DMS114 treated with DMSO at 0.1 percent for 48 hours (cell line): ENCODE measurements at regions not wholly inside any gene's neighbourhood (a gene's known extent, or its start where the extent isn't known, plus 50 kb on each side); places are given as distances from the start of the nearest gene placed in this dataset.
"Not testable (repeated sequence)": the region's sequence is repeated elsewhere in the genome, so short reads cannot be mapped to it uniquely, and the experiment has no call there.

Experiments used
- DNase-seq: peaks from one replicate; lab custom pipeline; 2025; ENCODE audit not compliant: unreplicated experiment; lab: John Stamatoyannopoulos, UW

DNA sequence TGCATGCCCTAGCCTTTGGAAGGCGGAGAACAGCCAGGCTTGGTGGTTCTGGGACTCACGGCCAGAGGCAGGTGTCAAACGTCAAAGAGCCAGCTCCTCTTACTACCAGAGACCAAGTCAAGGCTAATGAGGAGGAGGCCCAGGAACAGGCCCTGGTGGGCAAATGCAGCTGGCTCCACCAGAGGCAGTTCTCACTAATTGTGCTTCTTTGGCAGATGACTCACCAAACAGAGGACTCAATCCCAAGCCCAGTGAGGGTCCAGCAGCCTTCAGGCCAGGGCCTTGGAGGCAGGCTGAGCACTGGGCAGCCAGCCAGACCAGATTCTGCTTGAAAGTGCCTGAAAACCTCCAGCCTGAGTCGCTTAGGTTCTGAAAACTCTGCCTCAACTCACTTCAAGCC, 336.5 kb upstream of the CDH5 start:
- no peak for DNase-seq

DNA sequence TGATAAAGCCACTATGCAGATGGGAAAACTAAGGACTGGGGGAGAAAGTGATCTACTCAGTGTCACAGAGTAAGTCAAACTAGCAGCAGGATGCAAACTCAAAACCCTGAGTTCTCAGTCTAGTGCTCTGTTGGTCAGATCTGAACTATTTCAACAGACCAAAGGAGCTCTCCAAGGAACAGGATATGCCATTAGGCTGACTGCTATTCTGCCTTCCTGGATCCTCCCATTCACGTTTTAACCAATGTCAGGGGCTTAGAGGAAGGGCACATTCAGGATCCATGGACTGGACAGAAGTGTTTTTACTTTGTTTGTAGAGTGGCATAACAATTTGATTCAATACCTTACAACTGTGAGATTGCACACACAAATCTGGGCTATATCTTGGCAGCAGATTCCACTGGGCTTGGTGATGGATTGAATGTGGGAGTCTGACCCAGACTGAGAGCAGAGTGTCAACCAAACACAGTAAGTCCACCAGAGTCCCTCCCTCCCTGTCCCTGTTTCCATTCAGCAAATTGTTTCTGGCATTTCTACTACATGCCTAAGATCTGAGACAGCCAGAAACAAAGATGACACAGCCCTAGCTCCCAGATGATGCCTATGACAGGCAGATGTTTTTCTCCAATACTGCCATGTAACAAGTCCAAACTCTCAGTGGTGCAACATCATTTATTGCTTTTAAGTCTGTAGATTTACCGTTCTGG, 337.8 kb upstream of the CDH5 start:
- no peak for DNase-seq

DNA sequence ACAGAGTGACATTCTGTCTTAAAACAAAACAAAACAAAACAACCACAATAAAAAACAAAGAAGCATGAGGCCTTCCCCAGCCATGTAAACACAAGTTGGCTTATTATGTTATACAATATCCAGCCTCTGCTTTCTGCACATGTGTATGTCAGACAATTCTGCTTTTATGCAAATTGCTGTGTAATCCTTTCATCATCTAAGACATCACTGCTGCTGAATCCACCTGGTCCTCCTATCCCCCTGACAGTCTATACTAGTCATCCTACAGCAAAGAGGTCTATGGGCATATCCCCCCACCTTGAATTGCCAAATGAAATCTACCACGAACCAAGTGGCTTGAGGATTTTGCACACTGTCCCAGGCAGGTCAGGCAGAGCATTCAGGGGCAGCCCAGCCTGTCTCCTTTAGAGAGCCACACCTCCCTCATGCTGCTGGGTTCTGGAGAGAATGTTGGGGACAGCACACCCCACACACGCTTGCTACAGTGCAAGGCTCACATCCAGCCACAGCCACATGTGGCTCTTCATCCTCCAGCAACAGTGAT, 339.6 kb upstream of the CDH5 start:
- no peak for DNase-seq

DNA sequence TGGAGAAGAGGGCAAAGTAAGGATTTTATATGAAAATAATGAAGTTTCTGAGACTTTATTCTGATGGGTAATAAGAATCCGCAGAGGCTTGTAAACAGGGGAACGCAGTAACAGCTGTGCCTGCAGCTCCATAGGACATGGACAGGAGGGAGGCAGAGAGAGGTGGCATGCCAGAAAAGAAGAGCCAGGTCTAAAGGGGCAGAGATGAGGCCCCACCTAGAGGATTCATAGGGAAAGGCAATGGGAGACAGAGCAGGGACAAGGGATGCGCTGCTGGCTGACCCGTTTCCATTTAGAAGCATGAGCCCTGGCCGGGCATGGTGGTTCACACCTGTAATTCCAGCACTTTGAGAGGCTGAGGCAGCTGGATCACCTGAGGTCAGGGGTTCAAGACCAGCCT, 340.3 kb upstream of the CDH5 start:
- DNase-seq = no peak

DNA sequence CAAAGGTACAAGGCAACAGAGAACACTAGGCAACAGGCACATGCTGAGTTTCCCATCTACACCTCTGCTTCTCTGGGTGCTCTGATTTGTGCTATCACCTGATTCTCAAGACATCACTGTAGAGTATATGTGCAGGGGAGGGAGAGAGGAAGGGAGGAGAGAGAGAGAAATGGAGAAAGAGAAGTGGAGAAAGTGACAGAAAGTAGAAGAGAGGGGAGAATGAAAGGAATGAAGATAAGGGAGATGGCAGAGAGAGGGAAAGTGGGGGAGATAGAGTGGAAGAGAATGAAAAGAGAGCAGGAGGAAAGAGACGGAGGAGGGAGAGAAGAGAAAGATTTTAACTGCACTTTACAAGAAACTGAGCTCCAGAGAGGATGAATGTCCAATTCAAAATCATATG, 340.7 kb upstream of the CDH5 start:
- no peak for DNase-seq

DNA sequence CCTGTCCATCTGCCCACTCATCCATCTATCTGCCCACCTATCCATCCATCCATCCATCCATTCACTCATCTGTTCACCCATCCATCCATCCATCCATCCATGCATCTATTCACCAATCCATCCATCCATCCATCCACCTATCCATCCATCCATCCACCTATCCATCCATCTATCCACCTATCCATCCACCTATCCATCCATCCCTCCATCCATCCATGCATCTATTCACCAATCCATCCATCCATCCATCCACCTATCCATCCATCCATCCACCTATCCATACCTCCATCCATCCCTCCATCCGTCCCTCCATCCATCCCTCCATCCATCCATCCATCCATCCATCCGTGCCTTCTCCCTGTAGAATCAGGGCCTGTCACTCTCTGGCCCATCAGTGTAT, 341.9 kb upstream of the CDH5 start:
- DNase-seq = not testable (repeated sequence)

DNA sequence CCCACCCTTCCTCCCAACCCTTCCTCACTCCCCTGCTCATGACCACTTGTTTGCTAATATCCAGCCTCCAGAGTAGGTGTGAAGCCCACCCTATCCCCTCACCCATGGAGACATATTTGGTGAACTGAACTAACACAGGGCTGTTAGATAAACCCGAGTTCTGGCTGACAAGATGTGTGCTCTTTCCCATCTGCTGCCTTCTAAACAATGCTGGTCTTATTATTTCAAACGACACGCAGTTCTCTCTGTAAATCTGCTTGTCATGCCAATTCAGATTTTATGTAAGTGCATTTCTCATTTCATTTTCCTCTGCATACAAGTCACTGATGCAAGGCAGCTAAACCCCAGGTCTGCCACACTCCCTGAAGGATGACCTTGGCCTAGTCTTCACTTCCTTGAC, 343.0 kb upstream of the CDH5 start:
- DNase-seq = no peak

DNA sequence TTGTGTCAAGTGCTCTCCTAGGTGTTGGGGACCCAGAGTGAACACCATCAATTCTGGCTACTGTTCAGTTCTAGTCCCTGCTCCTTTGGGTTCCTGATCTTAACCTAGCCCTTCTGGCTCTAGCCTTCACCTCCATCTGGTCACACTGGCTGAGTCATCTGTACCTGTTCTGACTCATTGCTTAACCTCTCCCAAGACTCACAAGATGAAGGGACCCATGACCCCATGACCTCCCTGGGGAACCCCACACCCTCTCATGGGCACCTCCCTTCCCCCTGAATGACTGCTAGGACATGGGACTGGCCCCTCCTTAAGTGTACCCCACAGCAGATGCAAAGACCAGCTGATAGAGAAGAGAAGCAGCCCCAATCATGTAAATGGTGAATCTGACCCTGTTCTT, 345.8 kb upstream of the CDH5 start:
- DNase-seq = no peak

DNA sequence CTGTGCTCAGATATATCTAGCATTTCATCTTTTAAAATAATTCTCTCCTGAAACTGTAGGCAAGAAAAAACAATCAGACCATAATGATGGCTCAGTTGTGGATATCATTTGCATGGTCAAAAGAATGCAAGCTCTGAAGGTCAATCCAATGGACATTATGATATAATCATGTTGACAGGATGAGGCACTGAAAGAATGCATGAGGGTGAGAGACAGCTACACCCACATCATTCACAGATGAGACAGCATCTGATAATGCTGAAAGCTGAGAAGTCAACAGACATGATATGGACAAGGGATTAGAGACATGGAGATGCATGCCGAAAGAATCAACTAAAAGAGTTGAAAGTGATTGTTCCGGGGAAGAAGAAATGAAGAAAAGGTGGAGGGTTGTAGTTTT, 346.4 kb upstream of the CDH5 start:
- DNase-seq = no peak

DNA sequence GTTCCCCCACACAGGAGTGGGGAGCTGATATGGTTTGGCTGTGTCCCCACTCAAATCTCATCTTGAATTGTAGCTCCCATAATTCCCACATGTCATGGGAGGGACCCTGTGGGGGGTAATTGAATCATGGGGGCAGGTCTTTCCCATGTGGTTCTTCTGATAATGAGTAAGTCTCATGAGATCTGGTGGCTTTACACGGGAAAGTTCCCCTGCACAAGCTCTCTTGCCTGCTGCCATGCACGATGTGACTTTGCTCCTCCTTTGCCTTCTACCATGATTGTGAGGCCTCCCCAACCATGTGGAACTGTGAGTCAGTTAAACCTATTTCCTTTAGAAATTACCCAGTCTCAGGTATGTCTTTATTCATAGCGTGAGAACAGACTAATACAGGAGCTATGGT, 347.0 kb upstream of the CDH5 start:
- not testable (repeated sequence) for DNase-seq

DNA sequence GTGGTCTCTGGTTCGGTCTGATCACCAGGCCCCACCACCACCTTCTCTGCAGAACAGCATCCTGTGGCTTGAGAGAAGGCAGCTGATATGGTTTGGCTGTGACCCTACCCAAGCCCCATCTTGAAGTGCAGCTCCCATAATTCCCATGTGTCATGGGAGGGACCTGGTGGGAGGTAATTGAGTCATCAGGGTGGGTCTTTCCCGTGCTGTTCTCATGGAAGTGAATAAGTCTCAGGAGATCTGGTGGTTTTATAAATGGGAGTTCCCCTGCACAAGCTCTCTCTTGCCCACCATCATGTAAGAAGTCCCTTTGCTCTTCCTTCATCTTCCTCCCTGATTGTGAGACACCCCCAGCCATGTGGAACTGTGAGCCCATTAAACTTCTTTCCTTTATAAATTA, 352.3 kb upstream of the CDH5 start:
- DNase-seq = no peak

DNA sequence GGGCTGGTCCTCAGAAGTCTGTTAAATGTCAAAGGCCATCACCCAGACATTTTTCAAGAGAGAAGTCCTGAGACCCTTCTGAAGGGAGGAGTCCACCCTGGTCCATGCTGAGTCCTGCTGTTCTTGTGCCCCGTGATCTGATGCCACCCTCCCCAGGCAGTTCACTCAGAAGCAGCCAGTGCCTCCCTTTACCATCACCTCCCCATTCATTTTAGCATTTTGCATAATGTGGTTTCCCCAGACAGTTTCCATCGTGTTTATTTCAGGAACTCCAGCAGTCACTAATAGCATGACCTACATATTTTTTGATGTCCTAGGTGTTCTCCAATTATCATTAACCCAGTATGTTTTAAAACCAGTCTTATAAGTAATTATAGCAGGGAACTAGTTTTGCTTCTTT, 353.0 kb upstream of the CDH5 start:
- no peak for DNase-seq

DNA sequence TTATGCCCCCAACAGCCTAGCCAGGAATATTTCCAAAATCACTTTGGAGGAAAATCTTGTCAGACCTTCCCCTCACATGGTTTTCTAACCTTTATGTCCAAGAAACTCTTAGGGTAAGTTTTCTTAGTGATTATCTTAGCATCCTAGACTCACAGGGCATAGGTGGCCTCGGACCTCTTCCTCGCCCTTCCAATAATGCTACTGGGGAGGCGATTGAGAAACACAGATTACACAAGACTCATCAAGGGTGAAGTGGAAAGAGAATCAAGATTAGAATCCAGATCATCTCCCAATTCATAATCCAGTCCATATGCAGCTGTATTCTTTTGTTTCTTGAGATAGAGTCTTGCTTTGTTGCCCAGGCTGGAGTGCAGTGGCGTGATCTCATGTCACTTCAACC, 358.4 kb upstream of the CDH5 start:
- DNase-seq = no peak

DNA sequence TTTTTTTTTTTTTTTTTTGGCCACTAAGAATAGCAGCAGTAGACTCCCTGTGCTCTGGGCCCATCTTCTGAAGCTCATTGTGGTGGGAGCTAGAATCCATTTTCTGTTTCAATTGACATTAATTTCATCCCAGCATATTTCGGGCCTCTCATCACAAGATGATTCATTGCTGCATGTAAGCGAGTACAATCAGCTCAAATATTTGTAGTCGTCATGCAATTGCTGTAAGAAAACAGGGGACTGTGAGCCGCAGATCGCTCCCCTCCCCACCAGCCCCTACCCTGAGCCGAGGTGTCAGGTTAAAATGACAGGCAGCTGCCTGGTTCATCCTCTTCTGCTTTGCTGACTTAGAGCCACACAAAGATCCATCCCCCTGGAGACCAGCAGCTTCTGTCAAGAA, 358.8 kb upstream of the CDH5 start:
- no peak for DNase-seq

DNA sequence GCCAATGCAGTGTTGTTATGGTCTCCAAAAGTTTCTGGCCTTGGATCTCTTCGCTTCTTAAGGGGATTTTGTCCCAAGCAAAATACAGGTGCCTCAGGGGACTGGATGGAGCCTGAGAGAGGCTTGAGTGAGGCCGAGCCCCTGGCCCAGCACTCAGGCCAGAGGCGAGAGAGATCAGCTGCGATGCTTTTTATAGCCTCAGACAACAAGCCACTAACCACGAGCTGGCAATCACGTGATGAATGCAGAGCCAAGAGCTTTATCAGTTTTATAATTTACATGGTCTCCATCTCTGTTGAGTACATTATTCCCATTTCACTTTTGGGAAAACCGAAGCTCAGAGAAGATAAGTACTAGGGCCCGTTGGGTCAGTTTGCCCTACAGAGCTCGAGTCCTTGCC, 360.0 kb upstream of the CDH5 start:
- DNase-seq = no peak

DNA sequence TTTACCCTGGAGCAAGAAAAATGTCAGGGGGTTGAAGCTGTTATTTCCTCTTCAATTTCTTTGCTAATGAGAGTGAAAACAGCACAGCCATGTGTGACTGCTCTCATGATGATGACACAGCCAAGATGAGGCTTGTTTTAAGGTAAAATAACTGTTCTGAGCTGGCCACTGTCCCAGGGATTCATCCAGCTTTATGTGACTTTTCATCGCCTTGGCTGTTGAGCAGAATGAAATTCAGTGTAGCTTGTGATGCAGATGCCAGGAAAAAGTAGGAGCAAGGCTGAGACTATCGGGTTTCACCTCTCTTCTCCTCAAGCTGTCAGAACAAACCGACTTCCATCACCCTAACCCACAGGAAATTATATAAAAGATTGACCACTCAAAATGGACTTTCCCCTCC, 361.8 kb upstream of the CDH5 start:
- no peak for DNase-seq

DNA sequence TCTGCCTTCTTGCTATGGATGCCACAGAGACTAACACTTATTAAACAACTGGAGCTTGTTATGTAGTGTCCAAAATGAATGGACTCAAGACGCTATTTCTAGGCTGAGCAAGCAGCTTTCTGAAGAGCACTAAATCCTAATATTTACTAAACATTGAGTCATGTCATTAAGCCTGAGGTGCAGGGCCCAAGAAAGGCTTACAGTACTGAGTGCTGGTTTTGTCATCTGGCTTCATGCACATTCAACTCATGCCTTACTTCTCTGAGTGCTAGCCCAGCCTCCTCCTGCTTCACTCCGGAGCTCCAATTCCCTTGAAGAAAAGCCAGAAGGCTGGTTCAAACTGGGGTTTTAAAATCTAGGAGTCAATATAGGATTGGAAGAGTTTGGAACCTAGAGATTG, 363.3 kb upstream of the CDH5 start:
- DNase-seq = no peak

DNA sequence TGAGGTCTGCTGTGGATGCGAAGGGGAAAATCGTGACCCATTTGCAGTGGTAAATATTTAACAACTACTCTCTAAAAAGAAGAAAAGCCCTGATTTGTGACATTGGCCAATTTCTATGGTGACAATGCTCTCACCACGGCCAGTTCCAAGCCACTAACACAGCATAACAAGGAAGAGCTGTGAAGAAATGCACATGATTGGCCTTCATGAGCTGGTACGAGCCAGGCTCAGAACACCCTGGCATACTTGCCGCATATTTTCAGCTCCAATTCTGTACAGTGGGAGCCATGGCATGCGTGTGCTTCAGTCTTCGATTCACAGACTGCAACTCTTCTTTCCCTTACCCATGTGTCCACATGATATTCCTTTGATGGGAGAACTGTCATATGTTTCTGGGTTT, 363.9 kb upstream of the CDH5 start:
- DNase-seq = no peak

DNA sequence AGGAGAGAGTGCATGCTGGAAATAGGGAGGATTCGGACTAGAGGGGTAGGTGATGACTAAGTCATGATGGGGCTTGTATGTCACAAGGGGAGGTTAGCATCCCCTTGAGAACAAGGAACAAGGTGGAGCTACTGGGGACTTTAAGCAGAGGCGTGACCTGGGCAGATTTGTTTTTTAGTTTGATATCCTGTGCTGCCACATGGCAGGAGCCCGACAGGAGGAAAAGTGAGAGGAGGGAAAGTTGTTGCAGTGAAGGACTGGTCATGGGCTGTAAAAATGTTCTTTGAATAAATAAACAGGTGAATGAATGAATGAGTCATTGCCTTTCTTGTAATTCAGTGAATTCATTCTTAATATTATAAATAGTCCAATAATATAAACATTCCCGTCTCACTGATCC, 365.1 kb upstream of the CDH5 start:
- no peak for DNase-seq

DNA sequence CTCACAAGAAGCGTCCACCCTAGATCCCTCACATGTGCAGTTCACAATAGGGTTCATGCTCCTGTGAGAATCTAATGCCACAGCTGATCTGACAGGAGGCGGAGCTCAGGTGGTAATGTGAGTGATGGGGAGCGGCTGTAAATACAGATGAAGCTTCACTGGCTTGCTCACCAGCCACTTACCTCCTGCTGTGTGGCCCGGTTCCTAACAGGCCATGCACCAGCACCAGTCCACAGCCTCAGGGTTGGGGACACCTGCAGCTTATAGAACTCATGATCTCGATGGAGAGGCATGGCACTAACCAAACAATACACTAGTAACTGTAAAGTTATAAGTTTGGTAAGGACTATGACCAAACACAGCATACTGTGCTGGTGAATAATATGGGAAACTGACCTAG, 368.0 kb upstream of the CDH5 start:
- DNase-seq = no peak

DNA sequence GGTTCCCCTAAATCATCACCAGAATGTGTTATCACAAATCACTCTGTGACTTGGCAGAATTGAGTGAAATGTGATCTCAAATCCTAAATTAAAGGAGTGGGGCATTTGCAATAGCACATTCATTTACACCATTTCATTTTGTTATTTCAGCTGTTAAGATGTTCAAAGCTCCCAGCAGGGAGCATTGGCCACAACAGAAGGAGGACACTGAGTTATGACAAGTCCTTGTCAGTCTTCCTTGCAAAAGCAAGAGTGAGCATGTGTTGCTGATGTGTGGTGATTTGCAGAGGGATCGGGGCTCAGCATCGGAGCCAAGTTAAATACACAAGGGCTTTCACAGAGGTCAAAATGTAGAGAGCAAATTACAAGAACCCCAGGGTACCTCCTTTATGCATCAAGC, 372.2 kb upstream of the CDH5 start:
- no peak for DNase-seq

DNA sequence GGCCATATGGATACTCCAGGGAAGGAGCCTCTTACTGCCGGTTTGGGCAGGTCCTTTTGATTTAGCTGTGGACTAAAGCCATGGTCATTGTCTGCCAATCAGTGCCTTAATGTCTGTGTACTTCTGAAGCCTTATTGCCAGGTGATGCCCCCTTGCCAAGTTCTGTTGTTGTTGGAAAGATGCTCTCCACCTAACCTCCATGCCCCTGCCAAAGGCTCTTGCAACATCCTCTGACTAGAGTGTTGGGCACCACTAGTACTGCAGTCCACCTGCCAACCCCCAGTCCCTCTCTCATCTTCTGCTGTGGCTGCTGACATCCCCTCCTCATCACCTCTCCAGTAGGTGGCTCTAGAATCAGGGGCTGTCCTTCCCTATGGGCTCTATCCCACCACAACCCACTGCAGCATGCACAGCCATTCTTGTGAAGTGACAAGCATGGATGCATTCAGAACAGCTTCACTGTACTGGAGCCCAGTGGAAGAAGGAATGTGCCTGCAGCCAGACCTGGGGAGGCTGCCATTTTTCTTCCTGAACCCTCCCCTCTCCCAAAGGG, 375.3 kb upstream of the CDH5 start:
- DNase-seq = no peak
